Keratinocyte (primary cell): ENCODE measurements at regions not wholly inside any gene's neighbourhood (a gene's known extent, or its start where the extent isn't known, plus 50 kb on each side); places are given as distances from the start of the nearest gene placed in this dataset.

Experiments used
- DNase-seq: peaks from one replicate; pipeline ENCODE4 v3.0.0-alpha.2; 2011; ENCODE audit warnings: low read depth, missing footprints, low spot score
- FAIRE-seq: peaks from 2 replicates; lab custom pipeline; 2011; peaks lifted over from hg19 to GRCh38; lab: Jason Lieb, UNC
- H2AFZ ChIP-seq: 2 replicates; pipeline ENCODE4 v1.6.0; 2012; ENCODE audit warnings: low read length, control low read depth, inconsistent platforms; ENCODE audit not compliant: control insufficient read depth
- H3K27ac ChIP-seq: 2 replicates; pipeline ENCODE4 v1.5.1; 2011; ENCODE audit warnings: low read length; ENCODE audit not compliant: control insufficient read depth, insufficient read depth
- H3K27me3 ChIP-seq: 3 replicates; pipeline ENCODE4 v1.6.0; 2011; ENCODE audit warnings: low read length; ENCODE audit not compliant: control insufficient read depth, insufficient read depth; ENCODE audit errors: extremely low read depth
- H3K36me3 ChIP-seq, 2 experiments: 2 replicates in 1 of 2; 3 replicates in 1 of 2; pipeline ENCODE4 v1.5.1; 2011; ENCODE audit warnings: low read length in 2 of 2, mild to moderate bottlenecking in 1 of 2; ENCODE audit not compliant: control insufficient read depth in 2 of 2, insufficient read depth in 2 of 2; ENCODE audit errors: extremely low read depth in 1 of 2
- H3K4me1 ChIP-seq: 3 replicates; pipeline ENCODE4 v1.5.1; 2011; ENCODE audit warnings: low read length; ENCODE audit not compliant: control insufficient read depth, insufficient read depth; ENCODE audit errors: extremely low read depth
- H3K4me2 ChIP-seq: 3 replicates; pipeline ENCODE4 v1.6.0; 2011; ENCODE audit warnings: low read depth, low read length; ENCODE audit not compliant: control insufficient read depth, insufficient read depth; ENCODE audit errors: extremely low read depth
- H3K4me3 ChIP-seq, 3 experiments: fragments of 200-600 bp in 1 of 3; sonication (generic) in 1 of 3; 2 replicates in 2 of 3; 3 replicates in 1 of 3; pipeline ENCODE4 v1.5.1; 2011 to 2016; ENCODE audit warnings: low read length in 3 of 3, mild to moderate bottlenecking in 3 of 3, control low read depth in 2 of 3, inconsistent platforms in 1 of 3, low read depth in 1 of 3, mixed read lengths in 1 of 3, mixed run types in 1 of 3, moderate library complexity in 1 of 3; ENCODE audit not compliant: control insufficient read depth in 2 of 3, insufficient read depth in 2 of 3; ENCODE audit errors: extremely low read depth in 1 of 3
- H3K79me2 ChIP-seq: 2 replicates; pipeline ENCODE4 v1.6.0; 2012; ENCODE audit warnings: low read length; ENCODE audit not compliant: control insufficient read depth, insufficient read depth
- H3K9ac ChIP-seq: 3 replicates; pipeline ENCODE4 v1.6.0; 2011; ENCODE audit warnings: low read length; ENCODE audit not compliant: control insufficient read depth, insufficient read depth; ENCODE audit errors: extremely low read depth
- H3K9me1 ChIP-seq: 3 replicates; pipeline ENCODE4 v1.6.0; 2011; ENCODE audit warnings: low read length; ENCODE audit not compliant: control insufficient read depth, insufficient read depth; ENCODE audit errors: extremely low read depth
- H3K9me3 ChIP-seq: 2 replicates; pipeline ENCODE4 v1.5.1; 2012; ENCODE audit warnings: low read depth, low read length; ENCODE audit not compliant: control insufficient read depth
- H4K20me1 ChIP-seq: 3 replicates; pipeline ENCODE4 v1.6.0; 2011; ENCODE audit warnings: low read length; ENCODE audit not compliant: control insufficient read depth, insufficient read depth; ENCODE audit errors: extremely low read depth
- EZH2 ChIP-seq: IDR thresholded peaks from one replicate; pipeline ENCODE4 v1.6.1; 2012; ENCODE audit warnings: inconsistent platforms, mild to moderate bottlenecking, low read length, moderate library complexity
- dilution Hi-C: fragments of 300-500 bp; cut with MboI; formaldehyde crosslinking; loops from one replicate; pipeline ENCODE4 v1.7.0; 2020; ENCODE audit warnings: low sequenced_read_pairs; ENCODE audit not compliant: extremely low pct_ligation_motif_present
- TF ChIP-seq, protein P1 (sequence below), 3 experiments: IDR thresholded peaks in 1 of 3; conservative IDR thresholded peaks in 1 of 3; optimal IDR thresholded peaks in 1 of 3; 2 replicates in 2 of 3; 3 replicates in 1 of 3; pipeline versions ENCODE3 to v1.5.1; 2011; ENCODE audit warnings: low read length in 3 of 3, mild to moderate bottlenecking in 3 of 3, moderate library complexity in 2 of 3, control low read depth in 1 of 3, inconsistent platforms in 1 of 3; ENCODE audit not compliant: insufficient read depth in 2 of 3; ENCODE audit errors: extremely low read depth in 1 of 3

DNA sequence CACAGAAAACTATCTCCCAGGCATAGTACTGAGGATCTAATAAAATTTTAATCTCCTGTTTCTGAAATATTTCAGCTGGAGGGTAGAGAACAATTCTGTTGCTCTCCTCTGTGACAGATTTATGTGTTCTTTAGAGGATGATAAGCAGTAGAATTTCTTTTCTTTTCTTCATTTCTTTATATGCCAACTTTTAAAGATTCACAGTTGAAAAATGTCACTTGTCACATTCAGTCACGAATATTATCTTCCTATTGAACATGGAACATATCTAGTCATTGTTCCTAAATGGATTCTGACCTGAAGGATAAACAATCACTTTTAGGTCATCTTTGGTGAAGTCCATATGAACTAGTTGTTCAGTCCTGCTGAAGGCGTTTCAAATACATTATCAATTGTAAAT is 585.5 kb upstream of the DPPA4 start:
- Histone ChIP-seq H3K27ac (no peak overlapping the region), H3K79me2 (no peaks in the 10 kb centered on the region), H4K20me1 (no peaks in the 10 kb centered on the region), H3K9me3 (no peaks in the 10 kb centered on the region), H3K27me3 (no peaks in the 10 kb centered on the region), H3K9ac (no peak overlapping the region), H3K4me3 (no peak overlapping the region), H3K9me1 (no peaks in the 10 kb centered on the region), H3K36me3 (no peaks in the 10 kb centered on the region), H3K4me2 (no peak overlapping the region), H2AFZ (peak overlapping the region; percentile 23), H3K4me1 (peaks cover 21% of the 10 kb centered on the region)
- no peak for TF ChIP-seq EZH2
- TF ChIP-seq, protein P1, sequence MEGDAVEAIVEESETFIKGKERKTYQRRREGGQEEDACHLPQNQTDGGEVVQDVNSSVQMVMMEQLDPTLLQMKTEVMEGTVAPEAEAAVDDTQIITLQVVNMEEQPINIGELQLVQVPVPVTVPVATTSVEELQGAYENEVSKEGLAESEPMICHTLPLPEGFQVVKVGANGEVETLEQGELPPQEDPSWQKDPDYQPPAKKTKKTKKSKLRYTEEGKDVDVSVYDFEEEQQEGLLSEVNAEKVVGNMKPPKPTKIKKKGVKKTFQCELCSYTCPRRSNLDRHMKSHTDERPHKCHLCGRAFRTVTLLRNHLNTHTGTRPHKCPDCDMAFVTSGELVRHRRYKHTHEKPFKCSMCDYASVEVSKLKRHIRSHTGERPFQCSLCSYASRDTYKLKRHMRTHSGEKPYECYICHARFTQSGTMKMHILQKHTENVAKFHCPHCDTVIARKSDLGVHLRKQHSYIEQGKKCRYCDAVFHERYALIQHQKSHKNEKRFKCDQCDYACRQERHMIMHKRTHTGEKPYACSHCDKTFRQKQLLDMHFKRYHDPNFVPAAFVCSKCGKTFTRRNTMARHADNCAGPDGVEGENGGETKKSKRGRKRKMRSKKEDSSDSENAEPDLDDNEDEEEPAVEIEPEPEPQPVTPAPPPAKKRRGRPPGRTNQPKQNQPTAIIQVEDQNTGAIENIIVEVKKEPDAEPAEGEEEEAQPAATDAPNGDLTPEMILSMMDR (optimal IDR thresholded peaks at IDR 0.05 in 1 of 3, IDR thresholded peaks at IDR 0.05 in 1 of 3, conservative IDR thresholded peaks at IDR 0.05 in 1 of 3; ENCODE audit: extremely low read depth in 1 of 3, insufficient read depth in 2 of 3, low read length in 3 of 3): no peak
- DNase-seq (no peak), FAIRE-seq (no peak)
- dilution Hi-C loops: no loop called here

DNA sequence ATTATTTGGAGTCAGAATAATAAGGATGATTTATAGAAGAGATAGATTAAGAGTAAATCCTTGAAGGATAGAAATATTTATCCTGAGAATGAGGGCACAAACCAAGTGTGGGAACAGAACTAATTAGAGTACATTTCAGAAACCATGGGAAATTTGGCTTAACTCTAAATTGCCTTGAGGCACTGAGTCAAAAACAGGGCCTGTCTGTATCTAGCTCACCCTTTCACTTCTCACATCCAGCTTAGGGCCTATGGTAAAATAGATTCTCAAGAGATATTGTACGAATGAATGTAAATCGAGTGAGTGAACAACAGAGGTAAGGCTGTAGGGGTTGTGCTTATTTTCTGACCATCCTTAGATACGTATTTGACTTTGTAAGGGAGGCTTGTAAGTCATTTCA is 586.1 kb upstream of the DPPA4 start:
- FAIRE-seq: no peak
- H3K27ac ChIP-seq: no peak overlapping the region
- H3K4me3 ChIP-seq: no peak overlapping the region
- peaks cover 22% of the 10 kb centered on the region for H3K4me1 ChIP-seq
- H3K4me2 ChIP-seq: no peak overlapping the region
- dilution Hi-C loops: no loop called here
- no peak for TF ChIP-seq EZH2
- TF ChIP-seq, protein P1 (optimal IDR thresholded peaks at IDR 0.05 in 1 of 3, IDR thresholded peaks at IDR 0.05 in 1 of 3, conservative IDR thresholded peaks at IDR 0.05 in 1 of 3; ENCODE audit: extremely low read depth in 1 of 3, insufficient read depth in 2 of 3, low read length in 3 of 3): no peak
- no peak for DNase-seq
- H2AFZ ChIP-seq: peak overlapping the region; percentile 2
- H4K20me1 ChIP-seq: no peaks in the 10 kb centered on the region
- no peaks in the 10 kb centered on the region for H3K9me3 ChIP-seq
- H3K27me3 ChIP-seq: no peaks in the 10 kb centered on the region
- H3K79me2 ChIP-seq: no peaks in the 10 kb centered on the region
- no peaks in the 10 kb centered on the region for H3K36me3 ChIP-seq
- H3K9ac ChIP-seq: no peak overlapping the region
- H3K9me1 ChIP-seq: no peaks in the 10 kb centered on the region
